IMR-90 (cell line): ENCODE measurements at regions not wholly inside any gene's neighbourhood (a gene's known extent, or its start where the extent isn't known, plus 50 kb on each side); places are given as distances from the start of the nearest gene placed in this dataset.

ENCODE experiments used
- ATAC-seq: fragments of 200-7000 bp; cut with Tn5 transposase; 2 replicates; pipeline ENCODE4 v1.9.1; 2020; ENCODE audit warnings: low read depth, mild to moderate bottlenecking, moderate library complexity
- BruUV-seq: library from RNA; stranded (reverse); fragments of 400-500 nt; replicated peaks from 2 replicates; lab custom pipeline; 2021; lab: Mats Ljungman, UMichigan
- CTCF ChIA-PET: fragments of 300-600 bp; formaldehyde crosslinking; extraction: SDS; loops from one replicate; lab custom pipeline; 2021; ENCODE audit warnings: antibody characterized with exemption; lab: Yijun Ruan, JAX
- POLR2A ChIA-PET: fragments of 300-600 bp; sonication (Branson Sonifier 250); formaldehyde crosslinking; loops from one replicate; lab custom pipeline; 2022; ENCODE audit warnings: antibody characterized with exemption; ENCODE audit not compliant: unreplicated experiment; lab: Charles Lee
- DNase-seq: peaks from one replicate; pipeline ENCODE4 v3.0.0; 2013
- H2AFZ ChIP-seq: replicated peaks from 2 replicates; pipeline ENCODE3; 2013; ENCODE audit warnings: low read length, mild to moderate bottlenecking; ENCODE audit not compliant: poor library complexity
- H2AK5ac ChIP-seq: 2 replicates; pipeline ENCODE4 v1.6.1; 2013; ENCODE audit warnings: low read depth, low read length, inconsistent platforms
- H2AK9ac ChIP-seq: replicated peaks from 2 replicates; pipeline ENCODE3; 2013; ENCODE audit warnings: mild to moderate bottlenecking, low read depth, low read length, moderate library complexity; ENCODE audit not compliant: poor library complexity
- H2BK120ac ChIP-seq: 2 replicates; pipeline ENCODE4 v1.6.1; 2013; ENCODE audit warnings: low read depth, low read length, inconsistent platforms
- H2BK15ac ChIP-seq: 3 replicates; pipeline ENCODE4 v1.6.1; 2013; ENCODE audit warnings: low read depth, low read length, inconsistent platforms
- H2BK20ac ChIP-seq: 2 replicates; pipeline ENCODE4 v1.6.1; 2013; ENCODE audit warnings: low read depth, mild to moderate bottlenecking, inconsistent platforms, low read length, moderate library complexity
- H2BK5ac ChIP-seq: 2 replicates; pipeline ENCODE4 v1.6.1; 2013; ENCODE audit warnings: mild to moderate bottlenecking, low read depth, low read length, inconsistent platforms; ENCODE audit not compliant: poor library complexity, severe bottlenecking
- H3K14ac ChIP-seq: replicated peaks from 2 replicates; pipeline ENCODE4 v1.6.1; 2013; ENCODE audit warnings: low read depth, low read length, inconsistent platforms
- H3K18ac ChIP-seq: 2 replicates; pipeline ENCODE4 v1.6.1; 2013; ENCODE audit warnings: low read depth, low read length, control low read depth
- H3K23ac ChIP-seq: 2 replicates; pipeline ENCODE4 v1.6.1; 2013; ENCODE audit warnings: low read depth, low read length, inconsistent platforms
- H3K27ac ChIP-seq: 2 replicates; pipeline ENCODE4 v1.5.1; 2013; ENCODE audit warnings: mild to moderate bottlenecking, control low read depth, low read length; ENCODE audit not compliant: insufficient read depth
- H3K27me3 ChIP-seq: 2 replicates; pipeline ENCODE4 v1.6.1; 2013; ENCODE audit warnings: low read length; ENCODE audit not compliant: control insufficient read depth, insufficient read depth
- H3K36me3 ChIP-seq: 2 replicates; pipeline ENCODE4 v1.6.1; 2013; ENCODE audit warnings: low read length, mixed read lengths; ENCODE audit not compliant: control insufficient read depth, insufficient read depth
- H3K4ac ChIP-seq: 2 replicates; pipeline ENCODE4 v1.6.1; 2013; ENCODE audit warnings: low read depth, low read length, inconsistent platforms
- H3K4me1 ChIP-seq: 2 replicates; pipeline ENCODE4 v1.6.1; 2013; ENCODE audit warnings: low read length, mixed read lengths; ENCODE audit not compliant: control insufficient read depth, insufficient read depth
- H3K4me2 ChIP-seq: 2 replicates; pipeline ENCODE4 v1.6.1; 2013; ENCODE audit warnings: low read depth, mild to moderate bottlenecking, control low read depth, low read length, moderate library complexity
- H3K4me3 ChIP-seq: 2 replicates; pipeline ENCODE4 v1.5.1; 2013; ENCODE audit warnings: low read depth, mild to moderate bottlenecking, control low read depth, low read length, moderate library complexity; ENCODE audit not compliant: insufficient read depth
- H3K56ac ChIP-seq: 2 replicates; pipeline ENCODE4 v1.6.1; 2013; ENCODE audit warnings: low read length, inconsistent platforms; ENCODE audit not compliant: insufficient read depth; ENCODE audit errors: extremely low read depth
- H3K79me1 ChIP-seq, 2 experiments: 2 replicates each; pipeline ENCODE4 v1.6.1; 2013; ENCODE audit warnings: low read length in 2 of 2, inconsistent platforms in 1 of 2, low read depth in 1 of 2
- H3K9ac ChIP-seq: 2 replicates; pipeline ENCODE4 v1.6.1; 2013; ENCODE audit warnings: low read depth, low read length, control low read depth
- H3K9me1 ChIP-seq: 2 replicates; pipeline ENCODE4 v1.6.1; 2013; ENCODE audit warnings: low read length, inconsistent platforms; ENCODE audit not compliant: insufficient read depth
- H3K9me3 ChIP-seq: 2 replicates; pipeline ENCODE4 v1.6.1; 2013; ENCODE audit warnings: low read length; ENCODE audit not compliant: control insufficient read depth, insufficient read depth
- H4K20me1 ChIP-seq: 2 replicates; pipeline ENCODE4 v1.6.1; 2013; ENCODE audit warnings: low read length, inconsistent platforms; ENCODE audit not compliant: insufficient read depth
- H4K5ac ChIP-seq: 2 replicates; pipeline ENCODE4 v1.6.1; 2013; ENCODE audit warnings: mild to moderate bottlenecking, low read depth, low read length, control low read depth
- H4K8ac ChIP-seq, 2 experiments: 2 replicates each; pipeline ENCODE4 v1.6.1; 2013; ENCODE audit warnings: low read depth in 2 of 2, low read length in 2 of 2, control low read depth in 1 of 2, inconsistent platforms in 1 of 2
- H4K91ac ChIP-seq: 2 replicates; pipeline ENCODE4 v1.6.1; 2013; ENCODE audit warnings: low read depth, low read length, inconsistent platforms; ENCODE audit not compliant: insufficient read depth
- CEBPB ChIP-seq: IDR thresholded peaks from 2 replicates; pipeline ENCODE4 v1.6.1; 2012; ENCODE audit warnings: low read depth, low read length, improper control_type of control experiment
- ELK1 ChIP-seq: fragments of 150-350 bp; IDR thresholded peaks from 2 replicates; pipeline ENCODE4 v1.6.1; 2016; ENCODE audit warnings: low read depth, mild to moderate bottlenecking, low read length, moderate library complexity, borderline replicate concordance
- MXI1 ChIP-seq: IDR thresholded peaks from 2 replicates; pipeline ENCODE4 v1.6.1; 2012; ENCODE audit warnings: low read depth, mild to moderate bottlenecking, low read length, moderate library complexity, borderline replicate concordance
- RAD21 ChIP-seq: IDR thresholded peaks from 2 replicates; pipeline ENCODE4 v1.6.1; 2012; ENCODE audit warnings: low read length, improper control_type of control experiment
- dilution Hi-C: fragments of 300-500 bp; cut with HindIII; formaldehyde crosslinking; loops from one replicate; pipeline ENCODE4 v1.14.3; 2018; ENCODE audit warnings: low sequenced_read_pairs; ENCODE audit not compliant: unreplicated experiment
- in situ Hi-C: fragments of 300-500 bp; cut with MboI; formaldehyde crosslinking; loops from 3 replicates; pipeline ENCODE4 v1.14.3; 2019; ENCODE audit warnings: low sequenced_read_pairs, inconsistent platforms, mixed read lengths
- intact Hi-C: fragments of 100-400 bp; cut with micrococcal nuclease; formaldehyde crosslinking; loops from 2 replicates; pipeline ENCODE4 v1.10.0; 2022

GRCh38 chr5:108581026-108581425 is 166.7 kb upstream of the FER start:
- no peaks in the 10 kb centered on the region for H3K9me1 ChIP-seq
- H2BK20ac ChIP-seq = no peak overlapping the region
- H3K27ac ChIP-seq = no peak overlapping the region
- peaks cover 3% of the 10 kb centered on the region; the same call in 1 of the 2 replicates for H3K27me3 ChIP-seq
- ChIA-PET POLR2A (no interaction called here), CTCF (interaction anchor here (1.4 kb wide), 1 partner anchor 61 kb away, joined by 3 read pairs; no protein-coding TSS in a partner anchor)
- no peak overlapping the region for H4K5ac ChIP-seq
- no peak overlapping the region for H2BK120ac ChIP-seq
- H3K56ac ChIP-seq = no peak overlapping the region
- no peak overlapping the region for H2BK5ac ChIP-seq
- in situ Hi-C loops = no loop called here
- no peaks in the 10 kb centered on the region for H3K79me1 ChIP-seq
- H3K14ac ChIP-seq = no peak overlapping the region
- H2AK5ac ChIP-seq = no peak overlapping the region
- H2AK9ac ChIP-seq = no peak overlapping the region
- H3K4ac ChIP-seq = no peak overlapping the region
- H3K4me3 ChIP-seq = no peak overlapping the region
- ATAC-seq (no peak), DNase-seq (no peak)
- intact Hi-C loops = no loop called here
- H3K9me3 ChIP-seq = no peaks in the 10 kb centered on the region
- no peak overlapping the region for H3K18ac ChIP-seq
- no peak overlapping the region for H3K9ac ChIP-seq
- no TSS peak for BruUV-seq
- H3K4me2 ChIP-seq = no peak overlapping the region
- H2BK15ac ChIP-seq = no peak overlapping the region
- H4K91ac ChIP-seq = no peak overlapping the region
- H4K8ac ChIP-seq = no peak overlapping the region
- H3K4me1 ChIP-seq = no peaks in the 10 kb centered on the region
- no peak overlapping the region for H3K23ac ChIP-seq
- no peaks in the 10 kb centered on the region for H4K20me1 ChIP-seq
- no peak overlapping the region for H2AFZ ChIP-seq
- dilution Hi-C loops = no loop called here
- TF ChIP-seq ELK1 = no peak
- no peak for TF ChIP-seq CEBPB
- TF ChIP-seq MXI1 = no peak
- TF ChIP-seq RAD21 = no peak
- no peaks in the 10 kb centered on the region for H3K36me3 ChIP-seq
